ENCODE measurements at regions not wholly inside any gene's neighbourhood (a gene's known extent, or its start where the extent isn't known, plus 50 kb on each side); places are given as distances from the start of the nearest gene placed in this dataset.
"Not testable (repeated sequence)": the region's sequence is repeated elsewhere in the genome, so short reads cannot be mapped to it uniquely, and the experiment has no call there.

DNA sequence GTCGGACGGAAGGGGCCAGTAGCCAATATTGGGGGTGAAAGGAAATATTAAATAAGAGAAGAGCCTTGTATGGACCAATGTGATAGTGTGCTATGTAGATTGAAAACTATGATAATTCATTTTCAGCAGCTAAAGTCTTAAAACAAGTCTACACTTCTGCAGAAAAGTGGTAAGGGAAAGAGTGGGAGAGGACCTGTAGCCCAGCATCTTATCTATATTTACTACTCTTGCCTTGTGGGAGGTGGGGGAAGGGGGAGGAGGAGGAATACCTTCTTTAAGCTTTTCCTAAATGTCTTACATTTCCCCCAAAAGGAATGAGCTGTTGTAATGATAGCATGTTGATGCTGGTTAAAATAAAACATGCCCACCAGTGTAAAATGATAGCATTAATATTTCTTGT lies 220.0 kb upstream of the SPRY1 start:
- TF ChIP-seq, protein P1, sequence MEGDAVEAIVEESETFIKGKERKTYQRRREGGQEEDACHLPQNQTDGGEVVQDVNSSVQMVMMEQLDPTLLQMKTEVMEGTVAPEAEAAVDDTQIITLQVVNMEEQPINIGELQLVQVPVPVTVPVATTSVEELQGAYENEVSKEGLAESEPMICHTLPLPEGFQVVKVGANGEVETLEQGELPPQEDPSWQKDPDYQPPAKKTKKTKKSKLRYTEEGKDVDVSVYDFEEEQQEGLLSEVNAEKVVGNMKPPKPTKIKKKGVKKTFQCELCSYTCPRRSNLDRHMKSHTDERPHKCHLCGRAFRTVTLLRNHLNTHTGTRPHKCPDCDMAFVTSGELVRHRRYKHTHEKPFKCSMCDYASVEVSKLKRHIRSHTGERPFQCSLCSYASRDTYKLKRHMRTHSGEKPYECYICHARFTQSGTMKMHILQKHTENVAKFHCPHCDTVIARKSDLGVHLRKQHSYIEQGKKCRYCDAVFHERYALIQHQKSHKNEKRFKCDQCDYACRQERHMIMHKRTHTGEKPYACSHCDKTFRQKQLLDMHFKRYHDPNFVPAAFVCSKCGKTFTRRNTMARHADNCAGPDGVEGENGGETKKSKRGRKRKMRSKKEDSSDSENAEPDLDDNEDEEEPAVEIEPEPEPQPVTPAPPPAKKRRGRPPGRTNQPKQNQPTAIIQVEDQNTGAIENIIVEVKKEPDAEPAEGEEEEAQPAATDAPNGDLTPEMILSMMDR (IDR thresholded peaks at IDR 0.05; ENCODE audit: borderline replicate concordance), result no peak
- Histone ChIP-seq H3K27me3 (ENCODE audit: low read depth) (no peaks in the 10 kb centered on the region), H3K9me3 (replicated peaks) (no peaks in the 10 kb centered on the region), H3K36me3 (no peaks in the 10 kb centered on the region), H3K4me3 (no peak overlapping the region), H3K4me1 (no peaks in the 10 kb centered on the region), H3K27ac (replicated peaks) (no peak overlapping the region)
- intact Hi-C loops (cut with micrococcal nuclease), result no loop called here
- no peak for DNase-seq

DNA sequence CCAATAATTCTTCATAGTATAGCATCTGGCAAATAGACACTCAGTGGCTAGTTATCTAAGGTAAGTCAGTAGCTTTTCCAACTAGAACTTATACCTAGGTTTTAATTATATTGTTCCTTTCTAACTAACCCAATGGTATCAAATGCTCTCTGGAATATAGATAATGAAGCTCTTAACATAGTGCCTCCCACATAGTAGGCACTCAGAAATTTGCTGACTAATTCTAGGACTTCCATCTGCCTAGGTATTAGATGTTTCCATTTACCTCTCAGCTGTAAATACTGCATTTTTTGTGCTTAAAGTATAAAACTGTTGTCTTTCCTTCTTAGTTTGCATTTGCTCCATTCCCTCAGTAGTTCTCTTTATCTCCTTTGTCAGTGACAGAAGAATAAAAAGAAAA lies 214.3 kb upstream of the SPRY1 start:
- DNase-seq, result no peak
- Histone ChIP-seq H3K4me3 (no peak overlapping the region), H3K4me1 (no peaks in the 10 kb centered on the region), H3K9me3 (replicated peaks) (no peaks in the 10 kb centered on the region), H3K27ac (replicated peaks) (no peak overlapping the region), H3K27me3 (ENCODE audit: low read depth) (no peaks in the 10 kb centered on the region), H3K36me3 (no peaks in the 10 kb centered on the region)
- intact Hi-C loops (cut with micrococcal nuclease), result no loop called here
- TF ChIP-seq, protein P1 (IDR thresholded peaks at IDR 0.05; ENCODE audit: borderline replicate concordance), result no peak

DNA sequence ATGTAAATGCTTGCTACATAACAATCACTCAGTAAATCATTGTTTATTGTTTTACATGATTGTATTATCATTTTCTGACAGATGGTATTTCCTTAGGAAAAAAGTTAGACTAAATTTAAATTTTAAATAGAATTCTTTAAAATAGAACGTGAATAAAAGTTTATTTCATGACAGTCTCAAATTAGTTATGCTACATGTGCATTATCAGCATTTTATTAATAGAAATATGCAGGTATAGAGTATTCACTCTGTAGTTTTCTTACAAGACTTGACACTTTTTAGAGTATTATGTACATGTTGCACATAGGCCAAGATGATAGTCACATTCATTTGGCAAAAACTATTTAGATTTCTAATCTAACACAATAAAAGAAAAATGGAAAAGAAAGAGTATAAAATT lies 213.3 kb upstream of the SPRY1 start:
- H3K4me1 ChIP-seq, result no peaks in the 10 kb centered on the region
- no peaks in the 10 kb centered on the region for H3K9me3 ChIP-seq (replicated peaks)
- intact Hi-C loops (cut with micrococcal nuclease), result no loop called here
- H3K36me3 ChIP-seq, result no peaks in the 10 kb centered on the region
- H3K4me3 ChIP-seq, result no peak overlapping the region
- H3K27ac ChIP-seq (replicated peaks), result no peak overlapping the region
- H3K27me3 ChIP-seq (ENCODE audit: low read depth), result no peaks in the 10 kb centered on the region
- TF ChIP-seq, protein P1 (IDR thresholded peaks at IDR 0.05; ENCODE audit: borderline replicate concordance), result no peak
- DNase-seq, result no peak

DNA sequence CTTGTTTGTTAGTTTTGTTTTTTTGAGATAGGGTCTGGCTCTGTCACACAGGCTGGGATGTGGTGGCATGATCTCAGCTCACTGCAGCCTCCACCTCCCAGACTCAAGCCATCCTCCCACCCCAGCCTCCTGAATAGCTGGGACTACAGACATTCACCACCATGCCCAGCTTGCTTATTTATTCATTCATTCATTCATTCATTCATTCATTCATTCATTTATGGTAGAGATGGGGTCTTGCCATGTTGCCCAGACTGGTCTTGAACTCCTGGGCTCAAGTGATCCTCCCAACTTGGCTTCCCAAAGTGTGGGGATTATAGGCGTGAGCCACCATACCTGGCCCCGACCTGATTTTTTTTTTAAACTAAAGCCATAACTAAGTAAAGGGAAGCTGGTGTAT lies 212.8 kb upstream of the SPRY1 start:
- H3K4me3 ChIP-seq; DNase-seq; H3K27ac ChIP-seq (replicated peaks); intact Hi-C loops (cut with micrococcal nuclease); H3K27me3 ChIP-seq (ENCODE audit: low read depth); H3K4me1 ChIP-seq; H3K9me3 ChIP-seq (replicated peaks); H3K36me3 ChIP-seq: not testable (repeated sequence)

DNA sequence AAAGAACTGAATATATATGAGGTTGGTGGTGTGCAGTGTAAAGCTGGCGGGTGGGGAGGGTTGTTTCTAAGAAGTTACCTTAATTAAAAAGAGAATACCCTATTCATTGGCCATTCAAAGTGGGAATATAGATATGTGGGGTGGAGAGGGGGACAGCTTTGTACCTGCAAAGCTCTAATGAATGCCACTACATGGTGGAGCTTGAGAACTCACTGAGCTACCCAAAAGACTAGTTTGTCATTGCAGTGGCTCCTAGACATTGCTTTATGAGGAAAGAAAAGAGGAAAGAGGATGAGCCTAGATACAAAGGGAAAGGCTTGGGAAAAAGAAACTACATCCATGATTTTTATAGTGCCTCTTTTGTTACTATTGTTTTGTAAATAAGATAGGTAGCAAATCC lies 209.9 kb upstream of the SPRY1 start:
- TF ChIP-seq, protein P1 (IDR thresholded peaks at IDR 0.05; ENCODE audit: borderline replicate concordance), result no peak
- H3K9me3 ChIP-seq (replicated peaks), result no peaks in the 10 kb centered on the region
- no peak overlapping the region for H3K4me3 ChIP-seq
- H3K36me3 ChIP-seq, result no peaks in the 10 kb centered on the region
- intact Hi-C loops (cut with micrococcal nuclease), result no loop called here
- H3K27ac ChIP-seq (replicated peaks), result no peak overlapping the region
- H3K4me1 ChIP-seq, result no peaks in the 10 kb centered on the region
- no peaks in the 10 kb centered on the region for H3K27me3 ChIP-seq (ENCODE audit: low read depth)
- no peak for DNase-seq

DNA sequence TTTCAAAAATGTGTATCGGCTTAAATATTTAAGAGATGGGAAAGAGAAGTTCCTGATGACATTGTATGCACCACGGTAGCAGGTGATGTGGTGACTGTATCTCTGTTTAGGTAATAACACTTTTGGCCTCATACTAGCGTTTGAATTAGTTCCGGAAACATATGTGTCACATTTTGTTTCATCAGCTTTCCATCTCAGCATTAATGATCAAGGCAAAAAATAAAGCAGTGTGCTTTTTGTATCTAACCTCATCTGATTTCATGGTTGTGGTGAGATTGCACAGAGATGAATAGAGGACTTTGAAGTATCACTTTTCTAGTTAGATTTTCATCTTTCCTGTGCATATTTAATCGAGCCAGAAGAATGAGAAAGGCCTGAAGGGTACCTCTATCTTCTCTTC lies 206.4 kb upstream of the SPRY1 start:
- H3K4me1 ChIP-seq, result no peaks in the 10 kb centered on the region
- intact Hi-C loops (cut with micrococcal nuclease), result no loop called here
- H3K36me3 ChIP-seq, result no peaks in the 10 kb centered on the region
- H3K4me3 ChIP-seq, result no peak overlapping the region
- TF ChIP-seq, protein P1 (IDR thresholded peaks at IDR 0.05; ENCODE audit: borderline replicate concordance), result no peak
- H3K27me3 ChIP-seq (ENCODE audit: low read depth), result no peaks in the 10 kb centered on the region
- no peak for DNase-seq
- H3K9me3 ChIP-seq (replicated peaks), result no peaks in the 10 kb centered on the region
- no peak overlapping the region for H3K27ac ChIP-seq (replicated peaks)

Measured in left ventricle myocardium inferior (tissue), 1 donor.